Mammary epithelial cell (primary cell): ENCODE measurements at regions not wholly inside any gene's neighbourhood (a gene's known extent, or its start where the extent isn't known, plus 50 kb on each side); places are given as distances from the start of the nearest gene placed in this dataset.
"Not testable (repeated sequence)": the region's sequence is repeated elsewhere in the genome, so short reads cannot be mapped to it uniquely, and the experiment has no call there.

Experiments
- CTCF ChIP-seq, 2 donors: IDR thresholded peaks in 1 of 2; conservative IDR thresholded peaks in 1 of 2; 2 replicates each; pipeline ENCODE4 v1.5.1; 2011 to 2012; ENCODE audit warnings: inconsistent platforms in 2 of 2, low read length in 2 of 2, mild to moderate bottlenecking in 2 of 2, control low read depth in 1 of 2, low read depth in 1 of 2; ENCODE audit not compliant: insufficient read depth in 1 of 2; ENCODE audit errors: extremely low read depth in 1 of 2
- EZH2 ChIP-seq: IDR thresholded peaks from 2 replicates; pipeline ENCODE4 v1.6.1; 2012; ENCODE audit warnings: low read length, inconsistent platforms, borderline replicate concordance

DNA sequence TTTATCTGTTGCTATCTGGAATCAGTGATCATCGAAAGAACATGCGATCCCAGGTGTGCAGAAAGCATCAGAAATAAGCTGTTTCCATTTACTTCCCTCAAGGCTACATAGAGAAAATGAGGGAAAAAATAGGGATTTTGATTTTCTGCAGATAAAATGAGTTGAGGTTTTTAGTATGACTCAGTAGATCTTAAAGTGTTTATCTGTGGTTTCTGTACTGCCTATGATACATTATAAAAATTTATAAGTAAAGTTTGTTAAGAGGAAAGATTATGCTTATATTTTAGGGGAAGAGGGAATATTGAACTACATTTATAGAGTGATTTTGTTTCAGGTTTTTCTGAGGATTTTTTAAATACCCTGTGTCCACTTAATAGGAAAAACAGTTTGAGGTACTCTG is 125.2 kb downstream of the GOSR1 start:
- not testable (repeated sequence) for TF ChIP-seq CTCF (conservative IDR thresholded peaks at IDR 0.05 in 1 of 2, IDR thresholded peaks at IDR 0.05 in 1 of 2; ENCODE audit: extremely low read depth in 1 of 2, insufficient read depth in 1 of 2, low read depth in 1 of 2, low read length in 2 of 2); EZH2
